GM06990 (cell line): ENCODE measurements at regions not wholly inside any gene's neighbourhood (a gene's known extent, or its start where the extent isn't known, plus 50 kb on each side); places are given as distances from the start of the nearest gene placed in this dataset.
"Not testable (repeated sequence)": the region's sequence is repeated elsewhere in the genome, so short reads cannot be mapped to it uniquely, and the experiment has no call there.

Source experiments
- DNase-seq: peaks from one replicate; pipeline ENCODE4 v3.0.0-alpha.2; 2011; ENCODE audit not compliant: insufficient read length; ENCODE audit errors: extremely low read depth
- H3K27me3 ChIP-seq: replicated peaks from 2 replicates; pipeline ENCODE4 v1.6.0; 2011; ENCODE audit warnings: low read length; ENCODE audit not compliant: control insufficient read depth, insufficient read depth
- H3K36me3 ChIP-seq: 2 replicates; pipeline ENCODE4 v1.5.1; 2011; ENCODE audit warnings: low read length; ENCODE audit not compliant: control insufficient read depth, insufficient read depth
- H3K4me3 ChIP-seq: replicated peaks from 2 replicates; pipeline ENCODE4 v1.5.1; 2011; ENCODE audit warnings: low read depth, mild to moderate bottlenecking, control low read depth, low read length
- CTCF ChIP-seq: IDR thresholded peaks from 2 replicates; pipeline ENCODE4 v1.5.1; 2011; ENCODE audit warnings: low read length, control low read depth, mild to moderate bottlenecking, inconsistent platforms; ENCODE audit not compliant: insufficient read depth, poor library complexity, severe bottlenecking

- no peaks in the 10 kb centered on the region for H3K27me3 ChIP-seq
- no peak for TF ChIP-seq CTCF
- no peak overlapping the region for H3K4me3 ChIP-seq
- DNase-seq = no peak
- H3K36me3 ChIP-seq = no peaks in the 10 kb centered on the region
Observed at GRCh38 chr5:130912088-130912487, 253.0 kb downstream of the HINT1 start.

GRCh38 chr5:130908186-130908585, 256.9 kb downstream of the HINT1 start:
- TF ChIP-seq CTCF = no peak
- no peak for DNase-seq
- H3K27me3 ChIP-seq = no peaks in the 10 kb centered on the region
- no peaks in the 10 kb centered on the region for H3K36me3 ChIP-seq
- no peak overlapping the region for H3K4me3 ChIP-seq

- not testable (repeated sequence) for H3K36me3 ChIP-seq, H3K27me3 ChIP-seq, H3K4me3 ChIP-seq, DNase-seq
Observed at GRCh38 chr5:130897537-130898195, 267.4 kb downstream of the HINT1 start.

DNA sequence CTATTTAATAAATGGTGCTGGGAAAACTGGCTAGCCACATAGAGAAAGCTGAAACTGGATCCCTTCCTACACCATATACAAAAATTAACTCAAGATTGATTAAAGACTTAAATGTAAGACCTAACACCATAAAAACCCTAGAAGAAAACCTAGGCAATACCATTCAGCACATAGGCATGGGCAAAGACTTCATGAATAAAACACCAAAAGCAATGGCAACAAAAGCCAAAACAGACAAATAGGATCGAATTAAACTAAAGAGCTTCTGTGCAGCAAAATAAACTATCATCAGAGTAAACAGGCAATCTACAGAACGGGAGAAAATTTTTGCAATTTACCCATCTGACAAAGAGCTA, 267.9 kb downstream of the HINT1 start:
- H3K4me3 ChIP-seq, H3K36me3 ChIP-seq, H3K27me3 ChIP-seq, DNase-seq: not testable (repeated sequence)

DNA sequence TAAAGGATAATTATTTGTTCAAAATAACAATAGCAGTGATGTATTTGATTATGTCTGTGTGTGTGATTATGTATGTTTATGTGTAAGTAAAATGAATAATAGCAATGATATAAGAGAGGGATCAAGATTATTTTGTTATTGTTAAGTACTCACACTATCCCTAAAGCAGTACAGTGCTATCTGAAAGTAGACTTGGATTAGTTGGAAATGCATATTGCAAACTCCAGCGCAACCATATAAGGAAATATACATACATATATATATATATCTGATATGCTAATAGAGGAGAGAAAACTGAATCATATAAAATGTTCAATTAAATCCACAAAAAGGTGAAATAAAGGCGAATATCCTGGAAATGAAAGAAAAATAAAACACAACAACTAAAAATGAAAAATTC, 268.4 kb downstream of the HINT1 start:
- H3K27me3 ChIP-seq = no peaks in the 10 kb centered on the region
- no peak overlapping the region for H3K4me3 ChIP-seq
- H3K36me3 ChIP-seq = no peaks in the 10 kb centered on the region
- no peak for TF ChIP-seq CTCF
- no peak for DNase-seq

DNA sequence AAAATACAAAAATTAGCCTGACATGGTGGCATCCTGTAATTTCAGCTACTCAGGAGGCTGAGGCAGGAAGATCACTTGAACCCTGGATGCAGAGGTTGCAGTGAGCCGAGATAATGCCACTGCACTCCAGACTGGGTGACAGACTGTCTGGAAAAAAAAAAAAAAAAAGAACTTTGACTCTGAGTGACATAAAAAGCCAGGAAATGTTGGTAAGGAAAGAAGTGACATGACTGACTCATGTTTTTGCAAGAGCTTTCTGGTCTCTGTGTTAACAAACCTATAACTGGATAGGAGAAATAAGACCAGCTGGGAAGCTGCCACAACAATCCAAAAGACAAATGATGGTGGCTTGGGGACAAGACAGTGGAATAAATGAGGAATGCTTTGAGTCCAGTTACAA, 272.1 kb downstream of the HINT1 start:
- H3K36me3 ChIP-seq = no peaks in the 10 kb centered on the region
- TF ChIP-seq CTCF = no peak
- H3K4me3 ChIP-seq = no peak overlapping the region
- DNase-seq = no peak
- H3K27me3 ChIP-seq = no peaks in the 10 kb centered on the region

DNA sequence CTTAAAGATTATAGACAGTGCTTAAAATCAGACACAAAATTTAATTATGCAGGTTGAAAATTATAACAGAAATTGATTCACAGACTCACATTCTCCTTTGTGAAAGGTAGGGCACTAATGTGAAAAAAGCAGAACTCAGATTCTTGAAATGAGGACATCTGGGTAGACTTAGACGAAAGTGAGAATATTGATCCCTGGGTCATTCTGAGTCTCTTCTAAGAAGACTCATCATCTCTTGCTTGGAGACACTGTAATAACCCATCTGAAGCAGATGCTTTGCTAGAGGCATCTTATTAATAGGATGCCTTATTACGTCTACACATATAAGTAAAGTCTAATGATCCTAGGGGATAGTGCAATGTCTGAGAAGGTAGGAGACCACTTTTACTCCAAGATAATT, 274.4 kb downstream of the HINT1 start:
- DNase-seq = no peak

More for the DNA sequence above, 274.4 kb downstream of the HINT1 start:
- no peak for TF ChIP-seq CTCF
- Histone ChIP-seq H3K4me3 (no peak overlapping the region), H3K36me3 (no peaks in the 10 kb centered on the region), H3K27me3 (no peaks in the 10 kb centered on the region)
